ENCODE measurements at regions not wholly inside any gene's neighbourhood (a gene's known extent, or its start where the extent isn't known, plus 50 kb on each side); places are given as distances from the start of the nearest gene placed in this dataset.

DNA sequence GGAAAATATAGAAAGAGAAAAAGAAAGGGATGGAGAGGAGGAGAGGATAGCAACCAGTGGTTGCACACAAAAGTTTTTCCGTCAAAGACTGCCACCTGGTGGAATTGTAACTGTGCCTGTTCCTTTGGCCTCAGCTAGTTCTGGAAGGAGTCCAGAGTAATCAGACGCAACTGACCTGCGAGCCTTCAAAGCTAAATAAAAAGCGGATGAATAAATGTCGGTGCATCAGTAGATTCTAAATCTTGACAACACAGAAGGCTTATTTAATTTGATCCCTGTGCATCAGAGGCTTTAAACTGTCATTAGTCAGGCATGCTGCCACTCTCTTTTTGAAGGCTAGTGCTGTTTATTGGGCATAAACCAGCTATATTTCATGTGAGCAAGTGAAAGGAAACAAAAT is 132.9 kb upstream of the ACO1 start:
- TF ChIP-seq, protein P1, sequence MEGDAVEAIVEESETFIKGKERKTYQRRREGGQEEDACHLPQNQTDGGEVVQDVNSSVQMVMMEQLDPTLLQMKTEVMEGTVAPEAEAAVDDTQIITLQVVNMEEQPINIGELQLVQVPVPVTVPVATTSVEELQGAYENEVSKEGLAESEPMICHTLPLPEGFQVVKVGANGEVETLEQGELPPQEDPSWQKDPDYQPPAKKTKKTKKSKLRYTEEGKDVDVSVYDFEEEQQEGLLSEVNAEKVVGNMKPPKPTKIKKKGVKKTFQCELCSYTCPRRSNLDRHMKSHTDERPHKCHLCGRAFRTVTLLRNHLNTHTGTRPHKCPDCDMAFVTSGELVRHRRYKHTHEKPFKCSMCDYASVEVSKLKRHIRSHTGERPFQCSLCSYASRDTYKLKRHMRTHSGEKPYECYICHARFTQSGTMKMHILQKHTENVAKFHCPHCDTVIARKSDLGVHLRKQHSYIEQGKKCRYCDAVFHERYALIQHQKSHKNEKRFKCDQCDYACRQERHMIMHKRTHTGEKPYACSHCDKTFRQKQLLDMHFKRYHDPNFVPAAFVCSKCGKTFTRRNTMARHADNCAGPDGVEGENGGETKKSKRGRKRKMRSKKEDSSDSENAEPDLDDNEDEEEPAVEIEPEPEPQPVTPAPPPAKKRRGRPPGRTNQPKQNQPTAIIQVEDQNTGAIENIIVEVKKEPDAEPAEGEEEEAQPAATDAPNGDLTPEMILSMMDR (conservative IDR thresholded peaks at IDR 0.05; ENCODE audit: low read length): peak; percentile 89
- no peak for TF ChIP-seq EZH2phosphoT487 (IDR thresholded peaks at IDR 0.05; ENCODE audit: borderline replicate concordance)
- no peaks in the 10 kb centered on the region for H3K79me2 ChIP-seq (ENCODE audit: insufficient read depth, low read length)
- H3K4me3 ChIP-seq (ENCODE audit: low read length, poor library complexity, severe bottlenecking): no peak overlapping the region
- 0 out of 2 replicates have a peak overlapping the region, but pooled peaks have one; percentile 11 for H2AFZ ChIP-seq (ENCODE audit: low read length)
- no peaks in the 10 kb centered on the region for H3K9me3 ChIP-seq (ENCODE audit: insufficient read depth, low read depth, low read length)
- H3F3A ChIP-seq (ENCODE audit: low read depth): no peaks in the 10 kb centered on the region
- H3K9ac ChIP-seq (ENCODE audit: low read depth, low read length, poor library complexity, severe bottlenecking): no peak overlapping the region
- H3K27me3 ChIP-seq (ENCODE audit: insufficient read depth, low read length, poor library complexity, severe bottlenecking): no peaks in the 10 kb centered on the region
- no peaks in the 10 kb centered on the region for H3K36me3 ChIP-seq (ENCODE audit: insufficient read depth, low read length)
- H3K9me2 ChIP-seq (replicated peaks; ENCODE audit: low read depth, low read length): no peaks in the 10 kb centered on the region
- H4K20me1 ChIP-seq (ENCODE audit: insufficient read depth, low read length, poor library complexity, severe bottlenecking): no peaks in the 10 kb centered on the region
- H3K4me2 ChIP-seq (ENCODE audit: low read depth, low read length, poor library complexity, severe bottlenecking): no peak overlapping the region
- no peaks in the 10 kb centered on the region for H3K4me1 ChIP-seq (ENCODE audit: insufficient read depth, low read length, poor library complexity, severe bottlenecking)

DNA sequence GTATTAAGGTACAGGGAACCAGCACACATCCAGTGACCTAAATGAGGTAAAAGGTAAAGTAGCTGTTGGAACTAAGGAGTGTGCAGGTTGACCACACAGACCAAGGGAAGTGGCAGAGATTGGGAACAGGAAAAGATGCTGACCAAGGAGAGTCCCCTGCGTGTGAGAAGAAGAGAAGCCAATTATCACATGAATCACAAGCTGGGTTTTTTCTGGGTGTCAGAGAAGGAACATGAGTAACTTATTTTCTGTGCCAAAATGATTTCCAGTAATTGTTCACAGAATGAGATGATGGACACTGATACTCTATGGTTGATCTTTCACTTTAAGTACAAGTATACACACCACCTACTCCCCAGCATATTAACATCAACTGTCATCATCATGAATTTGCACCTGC is 130.7 kb upstream of the ACO1 start:
- no peak overlapping the region for H3K9ac ChIP-seq (ENCODE audit: low read depth, low read length, poor library complexity, severe bottlenecking)
- no peaks in the 10 kb centered on the region for H3K79me2 ChIP-seq (ENCODE audit: insufficient read depth, low read length)
- H4K20me1 ChIP-seq (ENCODE audit: insufficient read depth, low read length, poor library complexity, severe bottlenecking): no peaks in the 10 kb centered on the region
- no peak overlapping the region for H2AFZ ChIP-seq (ENCODE audit: low read length)
- H3K4me2 ChIP-seq (ENCODE audit: low read depth, low read length, poor library complexity, severe bottlenecking): no peak overlapping the region
- H3K9me2 ChIP-seq (replicated peaks; ENCODE audit: low read depth, low read length): no peaks in the 10 kb centered on the region
- H3K4me1 ChIP-seq (ENCODE audit: insufficient read depth, low read length, poor library complexity, severe bottlenecking): no peaks in the 10 kb centered on the region
- no peaks in the 10 kb centered on the region for H3F3A ChIP-seq (ENCODE audit: low read depth)
- no peaks in the 10 kb centered on the region for H3K9me3 ChIP-seq (ENCODE audit: insufficient read depth, low read depth, low read length)
- H3K36me3 ChIP-seq (ENCODE audit: insufficient read depth, low read length): no peaks in the 10 kb centered on the region
- no peaks in the 10 kb centered on the region for H3K27me3 ChIP-seq (ENCODE audit: insufficient read depth, low read length, poor library complexity, severe bottlenecking)
- H3K4me3 ChIP-seq (ENCODE audit: low read length, poor library complexity, severe bottlenecking): no peak overlapping the region
- TF ChIP-seq EZH2phosphoT487 (IDR thresholded peaks at IDR 0.05; ENCODE audit: borderline replicate concordance): no peak
- TF ChIP-seq, protein P1 (conservative IDR thresholded peaks at IDR 0.05; ENCODE audit: low read length): no peak

DNA sequence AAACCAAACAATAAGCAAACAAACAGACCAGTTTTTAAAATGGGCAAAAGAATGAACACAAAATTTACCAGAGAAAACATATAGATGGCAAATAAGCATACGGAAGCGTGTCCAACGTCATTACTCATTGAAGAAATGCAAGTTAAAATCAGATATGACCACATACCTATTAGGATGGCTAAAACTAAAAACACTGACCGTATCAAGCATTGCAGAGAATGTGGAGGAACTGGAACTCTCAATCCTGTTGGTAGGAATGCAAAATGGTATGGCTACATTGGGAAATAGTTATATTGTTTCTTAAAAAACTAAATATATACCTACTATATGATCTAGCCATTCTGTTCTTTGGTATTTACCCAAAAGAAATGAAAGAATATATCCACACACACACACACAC is 129.4 kb upstream of the ACO1 start:
- no peaks in the 10 kb centered on the region for H4K20me1 ChIP-seq (ENCODE audit: insufficient read depth, low read length, poor library complexity, severe bottlenecking)
- no peak overlapping the region for H3K4me3 ChIP-seq (ENCODE audit: low read length, poor library complexity, severe bottlenecking)
- no peaks in the 10 kb centered on the region for H3K9me3 ChIP-seq (ENCODE audit: insufficient read depth, low read depth, low read length)
- H3K27me3 ChIP-seq (ENCODE audit: insufficient read depth, low read length, poor library complexity, severe bottlenecking): no peaks in the 10 kb centered on the region
- H3F3A ChIP-seq (ENCODE audit: low read depth): no peaks in the 10 kb centered on the region
- no peaks in the 10 kb centered on the region for H3K36me3 ChIP-seq (ENCODE audit: insufficient read depth, low read length)
- no peaks in the 10 kb centered on the region for H3K9me2 ChIP-seq (replicated peaks; ENCODE audit: low read depth, low read length)
- no peaks in the 10 kb centered on the region for H3K79me2 ChIP-seq (ENCODE audit: insufficient read depth, low read length)
- no peak overlapping the region for H3K4me2 ChIP-seq (ENCODE audit: low read depth, low read length, poor library complexity, severe bottlenecking)
- TF ChIP-seq, protein P1 (conservative IDR thresholded peaks at IDR 0.05; ENCODE audit: low read length): no peak
- TF ChIP-seq EZH2phosphoT487 (IDR thresholded peaks at IDR 0.05; ENCODE audit: borderline replicate concordance): no peak
- no peaks in the 10 kb centered on the region for H3K4me1 ChIP-seq (ENCODE audit: insufficient read depth, low read length, poor library complexity, severe bottlenecking)
- no peak overlapping the region for H3K9ac ChIP-seq (ENCODE audit: low read depth, low read length, poor library complexity, severe bottlenecking)
- no peak overlapping the region for H2AFZ ChIP-seq (ENCODE audit: low read length)

Data from Loucy (cell line).